ENCODE measurements at regions not wholly inside any gene's neighbourhood (a gene's known extent, or its start where the extent isn't known, plus 50 kb on each side); places are given as distances from the start of the nearest gene placed in this dataset.
A peak's percentile ranks its signal among the peaks of the same experiment; 100 is the strongest.
"Not testable (repeated sequence)": the region's sequence is repeated elsewhere in the genome, so short reads cannot be mapped to it uniquely, and the experiment has no call there.

DNA sequence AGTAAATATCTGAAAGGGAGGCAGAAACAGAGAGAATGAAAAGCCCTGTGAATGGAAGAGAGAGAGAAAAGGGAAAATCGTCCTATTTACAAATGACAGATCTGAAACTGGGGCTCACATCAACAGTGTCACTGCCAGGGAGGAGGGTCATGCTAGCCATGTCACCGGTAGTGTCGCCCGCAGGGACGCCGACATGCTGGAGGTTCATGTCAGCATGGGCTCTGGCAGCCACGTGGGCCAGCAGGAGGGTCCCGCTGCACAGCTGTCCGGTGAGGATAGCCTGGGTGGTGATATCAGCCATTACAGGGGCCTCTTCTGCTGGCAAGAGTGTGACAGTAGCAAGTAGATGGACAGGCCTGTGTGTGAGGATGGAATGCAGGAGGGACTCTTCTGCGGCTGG lies 738.6 kb upstream of the DEFB115 start:
- BruUV-seq (replicated peaks); H3K4me3 ChIP-seq; intact Hi-C loops (cut with micrococcal nuclease; ENCODE audit: unreplicated experiment); H3F3A ChIP-seq (ENCODE audit: insufficient read depth, low read depth); H3K36me3 ChIP-seq (ENCODE audit: low read depth); H2AFZ ChIP-seq; CTCF ChIA-PET; H3K9me2 ChIP-seq (ENCODE audit: insufficient read depth); DNase-seq; H3K79me2 ChIP-seq (ENCODE audit: low read depth); H3K4me2 ChIP-seq; H4K20me1 ChIP-seq (ENCODE audit: insufficient read depth); H3K9me3 ChIP-seq (ENCODE audit: insufficient read depth, low read depth); POLR2A ChIA-PET (ENCODE audit: unreplicated experiment); H3K27ac ChIP-seq; H3K4me1 ChIP-seq (replicated peaks; ENCODE audit: insufficient read depth): not testable (repeated sequence)
- H3K27me3 ChIP-seq (ENCODE audit: insufficient read depth, low read depth), result peaks cover 58% of the 10 kb centered on the region

DNA sequence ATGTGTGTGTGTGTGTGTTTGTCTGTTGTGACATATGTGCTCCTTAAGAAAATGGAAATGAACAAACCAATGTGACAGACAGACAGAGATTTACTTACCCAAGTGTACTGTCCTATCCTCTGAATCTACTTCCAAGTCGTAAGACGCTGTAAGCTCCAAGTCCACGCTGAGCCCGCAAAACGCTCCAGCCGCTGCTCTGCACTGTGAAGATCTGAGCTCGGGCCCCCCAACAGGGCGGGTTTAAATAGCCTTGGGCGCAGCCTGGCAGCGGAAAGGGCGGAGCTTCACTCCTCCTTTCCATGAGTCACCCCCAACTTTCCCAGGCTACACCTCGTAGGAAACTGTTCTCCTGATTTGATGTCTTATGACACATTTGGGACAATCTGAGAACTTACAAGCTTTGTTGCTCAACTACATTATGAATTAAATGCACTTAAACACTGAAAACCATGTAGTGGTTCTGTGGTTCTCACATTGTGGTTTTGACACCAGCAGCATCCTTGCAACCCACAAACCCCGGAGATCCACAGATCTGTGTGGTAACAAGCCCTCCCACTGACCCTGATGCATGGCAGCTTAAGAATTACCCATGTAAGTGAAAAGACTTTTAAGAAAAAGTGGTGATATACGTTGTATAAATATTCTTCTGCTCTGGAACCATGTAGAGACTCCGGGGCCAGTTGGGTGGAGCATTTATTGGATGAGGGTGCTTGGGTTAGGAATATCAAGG lies 735.6 kb upstream of the DEFB115 start:
- CTCF ChIA-PET; H3F3A ChIP-seq (ENCODE audit: insufficient read depth, low read depth); H3K9me3 ChIP-seq (ENCODE audit: insufficient read depth, low read depth); H2AFZ ChIP-seq; H3K9me2 ChIP-seq (ENCODE audit: insufficient read depth); BruUV-seq (replicated peaks); DNase-seq; H3K4me3 ChIP-seq; H3K79me2 ChIP-seq (ENCODE audit: low read depth); H3K27ac ChIP-seq; H3K4me2 ChIP-seq; H3K36me3 ChIP-seq (ENCODE audit: low read depth); POLR2A ChIA-PET (ENCODE audit: unreplicated experiment); H4K20me1 ChIP-seq (ENCODE audit: insufficient read depth); intact Hi-C loops (cut with micrococcal nuclease; ENCODE audit: unreplicated experiment); H3K4me1 ChIP-seq (replicated peaks; ENCODE audit: insufficient read depth): not testable (repeated sequence)
- H3K27me3 ChIP-seq (ENCODE audit: insufficient read depth, low read depth), result peaks cover 50% of the 10 kb centered on the region

DNA sequence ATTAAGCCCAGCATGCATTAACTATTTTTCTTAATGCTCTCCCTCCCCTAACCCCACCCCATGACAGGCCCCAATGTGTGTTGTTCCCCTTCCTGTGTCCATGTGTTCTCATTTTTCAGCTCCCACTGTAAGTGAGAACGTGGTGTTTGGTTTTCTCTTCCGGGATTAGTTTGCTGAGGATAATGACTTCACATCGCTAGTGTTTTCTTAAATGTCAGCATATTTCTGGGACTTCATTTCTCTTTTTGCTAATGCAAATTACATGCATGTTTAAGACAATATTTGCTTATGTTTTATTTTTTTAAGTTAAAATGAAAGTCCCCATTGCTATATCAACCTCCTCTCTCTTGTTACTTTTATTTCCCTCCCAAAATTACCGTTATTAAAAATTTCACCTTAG lies 733.3 kb upstream of the DEFB115 start:
- POLR2A ChIA-PET (ENCODE audit: unreplicated experiment); H3K9me2 ChIP-seq (ENCODE audit: insufficient read depth); intact Hi-C loops (cut with micrococcal nuclease; ENCODE audit: unreplicated experiment); H3K79me2 ChIP-seq (ENCODE audit: low read depth); H3K36me3 ChIP-seq (ENCODE audit: low read depth); H3K27ac ChIP-seq; H3F3A ChIP-seq (ENCODE audit: insufficient read depth, low read depth); H3K4me1 ChIP-seq (replicated peaks; ENCODE audit: insufficient read depth); BruUV-seq (replicated peaks); H2AFZ ChIP-seq; H3K4me2 ChIP-seq; CTCF ChIA-PET; H4K20me1 ChIP-seq (ENCODE audit: insufficient read depth); H3K9me3 ChIP-seq (ENCODE audit: insufficient read depth, low read depth); DNase-seq; H3K4me3 ChIP-seq: not testable (repeated sequence)
- peaks cover 32% of the 10 kb centered on the region for H3K27me3 ChIP-seq (ENCODE audit: insufficient read depth, low read depth)

- not testable (repeated sequence) for BruUV-seq (replicated peaks); H4K20me1 ChIP-seq (ENCODE audit: insufficient read depth); H3K27ac ChIP-seq
These were observed 732.7 kb upstream of the DEFB115 start for GRCh38 chr20:30524761-30525160.

GRCh38 chr20:30533653-30534052 lies 723.8 kb upstream of the DEFB115 start:
- H3K4me2 ChIP-seq; H3K79me2 ChIP-seq (ENCODE audit: low read depth); CTCF ChIA-PET; H3K27me3 ChIP-seq (ENCODE audit: insufficient read depth, low read depth); DNase-seq; H3F3A ChIP-seq (ENCODE audit: insufficient read depth, low read depth); H3K9me3 ChIP-seq (ENCODE audit: insufficient read depth, low read depth); H3K36me3 ChIP-seq (ENCODE audit: low read depth); BruUV-seq (replicated peaks); POLR2A ChIA-PET (ENCODE audit: unreplicated experiment); H3K4me3 ChIP-seq; H3K27ac ChIP-seq; H4K20me1 ChIP-seq (ENCODE audit: insufficient read depth); H3K9me2 ChIP-seq (ENCODE audit: insufficient read depth); H3K4me1 ChIP-seq (replicated peaks; ENCODE audit: insufficient read depth); H2AFZ ChIP-seq; intact Hi-C loops (cut with micrococcal nuclease; ENCODE audit: unreplicated experiment): not testable (repeated sequence)

More at GRCh38 chr20:30524761-30525160, 732.7 kb upstream of the DEFB115 start:
- H3K4me1 ChIP-seq (replicated peaks; ENCODE audit: insufficient read depth); H3K36me3 ChIP-seq (ENCODE audit: low read depth); H3F3A ChIP-seq (ENCODE audit: insufficient read depth, low read depth); H3K9me3 ChIP-seq (ENCODE audit: insufficient read depth, low read depth); H2AFZ ChIP-seq; CTCF ChIA-PET; H3K4me3 ChIP-seq; H3K4me2 ChIP-seq; H3K79me2 ChIP-seq (ENCODE audit: low read depth); intact Hi-C loops (cut with micrococcal nuclease; ENCODE audit: unreplicated experiment); DNase-seq; H3K9me2 ChIP-seq (ENCODE audit: insufficient read depth); POLR2A ChIA-PET (ENCODE audit: unreplicated experiment): not testable (repeated sequence)
- peaks cover 26% of the 10 kb centered on the region for H3K27me3 ChIP-seq (ENCODE audit: insufficient read depth, low read depth)

DNA sequence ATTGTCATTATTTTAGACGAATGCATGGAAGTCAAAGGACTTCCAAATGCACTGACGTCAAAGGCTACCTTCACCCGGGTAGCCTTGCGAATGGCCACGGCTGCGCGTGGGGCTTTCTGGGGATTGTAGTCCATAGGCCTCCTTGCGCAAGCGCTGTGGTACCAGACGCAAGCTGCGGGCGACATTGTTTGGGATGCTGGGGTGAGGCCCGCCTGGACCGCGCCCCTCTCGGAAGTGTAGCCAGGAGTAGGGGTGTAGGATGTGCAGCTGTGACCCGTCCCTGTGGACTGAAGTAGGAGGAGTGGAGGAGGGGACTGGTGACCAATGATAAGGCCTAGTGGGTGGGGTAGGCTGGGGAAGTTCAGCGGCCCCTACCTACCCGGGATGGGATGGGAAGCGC lies 720.0 kb upstream of the DEFB115 start:
- H3K27ac ChIP-seq; intact Hi-C loops (cut with micrococcal nuclease; ENCODE audit: unreplicated experiment); H2AFZ ChIP-seq; H3K9me2 ChIP-seq (ENCODE audit: insufficient read depth); H4K20me1 ChIP-seq (ENCODE audit: insufficient read depth); H3K4me1 ChIP-seq (replicated peaks; ENCODE audit: insufficient read depth); H3F3A ChIP-seq (ENCODE audit: insufficient read depth, low read depth); H3K36me3 ChIP-seq (ENCODE audit: low read depth); POLR2A ChIA-PET (ENCODE audit: unreplicated experiment); H3K27me3 ChIP-seq (ENCODE audit: insufficient read depth, low read depth); H3K9me3 ChIP-seq (ENCODE audit: insufficient read depth, low read depth); H3K4me2 ChIP-seq; BruUV-seq (replicated peaks); H3K4me3 ChIP-seq; CTCF ChIA-PET; H3K79me2 ChIP-seq (ENCODE audit: low read depth): not testable (repeated sequence)
- DNase-seq, result peak in 1 of 2 experiments; percentile 4

GRCh38 chr20:30540330-30541069 lies 717.0 kb upstream of the DEFB115 start:
- H3F3A ChIP-seq (ENCODE audit: insufficient read depth, low read depth); CTCF ChIA-PET; POLR2A ChIA-PET (ENCODE audit: unreplicated experiment); H3K4me2 ChIP-seq; H3K79me2 ChIP-seq (ENCODE audit: low read depth); H2AFZ ChIP-seq; H3K9me2 ChIP-seq (ENCODE audit: insufficient read depth); H3K27me3 ChIP-seq (ENCODE audit: insufficient read depth, low read depth); H3K36me3 ChIP-seq (ENCODE audit: low read depth); BruUV-seq (replicated peaks); H3K4me3 ChIP-seq; DNase-seq; H3K27ac ChIP-seq; H4K20me1 ChIP-seq (ENCODE audit: insufficient read depth); H3K9me3 ChIP-seq (ENCODE audit: insufficient read depth, low read depth); intact Hi-C loops (cut with micrococcal nuclease; ENCODE audit: unreplicated experiment); H3K4me1 ChIP-seq (replicated peaks; ENCODE audit: insufficient read depth): not testable (repeated sequence)
